D721Med (cell line): ENCODE measurements at regions not wholly inside any gene's neighbourhood (a gene's known extent, or its start where the extent isn't known, plus 50 kb on each side); places are given as distances from the start of the nearest gene placed in this dataset.
A peak's percentile ranks its signal among the peaks of the same experiment; 100 is the strongest.

Source experiments
- DNase-seq: peaks from one replicate; pipeline ENCODE4 v3.0.0; 2011; ENCODE audit warnings: low spot score; ENCODE audit not compliant: insufficient read length
- FAIRE-seq: peaks from 2 replicates; lab custom pipeline; 2011; peaks lifted over from hg19 to GRCh38; lab: Jason Lieb, UNC
- CTCF ChIP-seq: IDR thresholded peaks from 2 replicates; pipeline ENCODE4 v1.5.1; 2012; ENCODE audit warnings: mild to moderate bottlenecking, control low read depth; ENCODE audit not compliant: insufficient read depth; ENCODE audit errors: missing control alignments

GRCh38 chr9:19648672-19649071, 140.2 kb downstream of the SLC24A2 start:
- no peak for TF ChIP-seq CTCF
- DNase-seq (no peak), FAIRE-seq (no peak)

GRCh38 chr9:19643875-19644274, 145.0 kb downstream of the SLC24A2 start:
- no peak for DNase-seq
- FAIRE-seq: no peak
- no peak for TF ChIP-seq CTCF

- peak; percentile 4 for TF ChIP-seq CTCF
- FAIRE-seq (no peak), DNase-seq (no peak)
Observed at GRCh38 chr9:19642256-19642655, 146.6 kb downstream of the SLC24A2 start.

DNA sequence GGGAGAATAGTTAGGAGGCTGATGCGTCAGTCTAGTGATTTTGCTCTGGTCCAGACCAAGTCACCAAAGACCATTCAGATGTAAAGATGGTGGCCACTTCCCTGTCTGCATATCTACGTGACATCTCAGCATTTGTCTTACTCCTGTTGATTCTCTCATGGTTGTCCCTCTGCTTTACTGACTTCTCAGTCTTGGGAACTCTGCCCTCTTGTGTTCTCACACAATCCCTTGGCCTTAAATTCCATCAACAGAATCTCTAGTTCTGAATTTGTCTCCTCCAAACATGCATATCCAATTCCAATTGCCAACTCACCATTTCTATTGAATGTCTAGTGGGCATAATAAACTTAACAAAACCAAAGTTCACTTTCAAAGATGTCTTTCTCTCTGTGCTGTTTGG, 147.8 kb downstream of the SLC24A2 start:
- TF ChIP-seq CTCF: peak; percentile 5
- no peak for DNase-seq
- FAIRE-seq: no peak

DNA sequence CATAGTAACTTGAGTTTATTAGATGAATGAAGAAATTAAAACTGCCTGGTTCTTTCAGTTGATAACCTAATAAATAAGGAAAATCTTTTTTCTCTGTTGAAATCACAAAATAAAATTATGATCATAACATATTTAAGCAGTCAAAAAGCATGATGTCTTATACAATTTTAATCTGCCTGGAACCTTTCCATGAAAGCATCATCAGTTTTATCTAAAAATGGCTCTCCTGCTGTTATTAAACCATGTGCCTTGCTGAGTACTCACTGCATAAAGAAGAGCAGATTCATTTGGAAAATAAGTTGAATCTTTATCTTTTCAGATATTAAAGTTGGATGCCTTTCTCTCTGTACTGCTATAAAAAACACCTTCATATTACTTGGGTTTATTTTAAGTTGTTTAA, 148.8 kb downstream of the SLC24A2 start:
- TF ChIP-seq CTCF: no peak
- DNase-seq (no peak), FAIRE-seq (no peak)

DNA sequence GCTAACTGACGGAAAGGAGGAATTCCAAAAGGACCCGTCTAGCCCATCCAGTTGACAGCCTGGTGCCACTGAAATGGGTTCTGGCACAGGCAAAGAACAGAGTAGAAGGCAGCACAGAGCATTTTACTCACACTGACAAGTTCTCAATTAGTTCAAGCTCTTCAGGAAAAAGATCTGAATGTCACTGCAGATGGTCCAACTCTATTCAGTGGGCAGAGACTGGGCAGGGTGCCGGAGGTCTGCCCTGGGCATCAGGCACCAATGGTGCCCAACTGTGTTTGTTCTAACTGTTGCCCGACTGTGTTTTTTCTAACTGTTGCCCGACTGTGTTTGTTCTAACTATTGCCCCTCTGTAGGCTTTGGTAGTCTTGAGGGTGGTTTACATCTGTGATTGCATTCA, 151.8 kb downstream of the SLC24A2 start:
- no peak for DNase-seq
- no peak for TF ChIP-seq CTCF
- no peak for FAIRE-seq

DNA sequence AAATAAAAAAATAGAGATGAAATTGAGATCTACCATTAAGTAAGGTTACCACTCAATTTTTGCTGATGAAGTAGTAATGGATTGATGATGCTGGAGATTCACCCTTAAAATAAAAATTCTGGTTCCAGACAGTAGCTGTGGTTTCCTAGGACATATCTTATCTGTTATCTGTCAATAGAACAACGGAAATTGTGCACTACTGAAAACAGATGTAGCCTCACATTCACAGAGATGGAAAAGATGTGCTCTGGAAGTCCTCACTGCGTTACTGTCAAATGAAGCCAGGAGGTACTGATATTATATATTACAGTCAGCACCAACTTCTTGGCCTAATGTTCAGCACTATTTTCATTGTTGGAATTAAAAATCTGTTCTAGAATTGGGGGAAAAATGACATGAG, 154.0 kb downstream of the SLC24A2 start:
- DNase-seq (no peak), FAIRE-seq (no peak)
- TF ChIP-seq CTCF: no peak
